A549 (cell line): ENCODE measurements at regions not wholly inside any gene's neighbourhood (a gene's known extent, or its start where the extent isn't known, plus 50 kb on each side); places are given as distances from the start of the nearest gene placed in this dataset.

Experiments used
- ATAC-seq, 2 experiments: fragments of 200-7000 bp in 1 of 2; fragments of >200 bp in 1 of 2; cut with Nextera tagmentation in 1 of 2; cut with Tn5 transposase in 1 of 2; 3 replicates each; pipeline versions ENCODE4 v1.8.0 to v1.9.1; 2018 to 2020; ENCODE audit warnings: mild to moderate bottlenecking in 1 of 2, moderate library complexity in 1 of 2
- CTCF ChIA-PET: fragments of 300-600 bp; sonication (Branson Sonifier 250); formaldehyde crosslinking; extraction: SDS; loops from one replicate; lab custom pipeline; 2021; ENCODE audit warnings: antibody characterized with exemption, inconsistent platforms; lab: Yijun Ruan, JAX
- POLR2A ChIA-PET: fragments of 350-600 bp; formaldehyde crosslinking; extraction: SDS; loops from one replicate; lab custom pipeline; 2021; ENCODE audit warnings: antibody characterized with exemption, inconsistent platforms; lab: Yijun Ruan, JAX
- DNase-seq, 2 experiments: peaks; one replicate each; pipeline versions ENCODE4 v3.0.0 to v3.0.0-alpha.2; 2011 to 2016; ENCODE audit warnings: low read depth in 1 of 2, low spot score in 1 of 2
- FAIRE-seq: peaks from 2 replicates; lab custom pipeline; 2011; peaks lifted over from hg19 to GRCh38; lab: Jason Lieb, UNC
- H3K27ac ChIP-seq, 2 experiments: fragments of >200 bp; sonication (Bioruptor Twin); formaldehyde crosslinking; 3 replicates each; pipeline ENCODE4 v1.5.1; 2016 to 2017
- H3K4me1 ChIP-seq: fragments of >200 bp; sonication (Bioruptor Twin); formaldehyde crosslinking; 3 replicates; pipeline ENCODE4 v1.6.1; 2016
- H3K4me2 ChIP-seq: fragments of >200 bp; sonication (Bioruptor Twin); formaldehyde crosslinking; 3 replicates; pipeline ENCODE4 v1.6.1; 2016
- H3K4me3 ChIP-seq: fragments of >200 bp; sonication (Bioruptor Twin); formaldehyde crosslinking; 3 replicates; pipeline ENCODE4 v1.5.1; 2016
- H3K9me3 ChIP-seq: fragments of >200 bp; sonication (Bioruptor Twin); formaldehyde crosslinking; 3 replicates; pipeline ENCODE4 v1.6.1; 2016
- CBX2 ChIP-seq: fragments of 200-600 bp; sonication (generic); IDR thresholded peaks from 2 replicates; pipeline ENCODE4 v1.6.1; 2016; ENCODE audit warnings: low read depth, mild to moderate bottlenecking, borderline replicate concordance
- CHD2 ChIP-seq: fragments of 150-350 bp; IDR thresholded peaks from 2 replicates; pipeline ENCODE4 v1.6.1; 2014; ENCODE audit warnings: low read length; ENCODE audit not compliant: partially characterized antibody
- CHD4 ChIP-seq: fragments of 200-600 bp; sonication (generic); IDR thresholded peaks from 2 replicates; pipeline ENCODE4 v1.6.1; 2016; ENCODE audit warnings: antibody characterized with exemption, mild to moderate bottlenecking, borderline replicate concordance
- EHF ChIP-seq: fragments of 250-450 bp; sonication (Bioruptor Pico); IDR thresholded peaks from 2 replicates; pipeline ENCODE4 v1.5.0; 2020; ENCODE audit warnings: mild to moderate bottlenecking
- ELK1 ChIP-seq: fragments of 150-350 bp; IDR thresholded peaks from 2 replicates; pipeline ENCODE4 v1.6.1; 2014; ENCODE audit warnings: low read depth, mild to moderate bottlenecking, low read length
- EP300 ChIP-seq, 2 experiments: fragments of >200 bp; sonication (Bioruptor Twin); formaldehyde crosslinking; IDR thresholded peaks; 2 replicates in 1 of 2; 3 replicates in 1 of 2; pipeline ENCODE4 v1.6.1; 2016 to 2017
- FOSB ChIP-seq: fragments of 250-450 bp; sonication (Bioruptor Pico); IDR thresholded peaks from 2 replicates; pipeline ENCODE4 v1.5.0; 2020; ENCODE audit warnings: mild to moderate bottlenecking, moderate library complexity
- FOSL2 ChIP-seq, 2 experiments: fragments of 450-650 bp in 1 of 2; fragments of >200 bp in 1 of 2; sonication (Bioruptor Twin) in 1 of 2; formaldehyde crosslinking; IDR thresholded peaks; 2 replicates each; pipeline versions ENCODE4 v1.5.0 to v1.6.1; 2016 to 2020; ENCODE audit warnings: mild to moderate bottlenecking in 1 of 2, moderate library complexity in 1 of 2
- HES2 ChIP-seq: fragments of >200 bp; sonication (Bioruptor Twin); formaldehyde crosslinking; IDR thresholded peaks from 2 replicates; pipeline ENCODE4 v1.6.1; 2016
- HEYL ChIP-seq: fragments of 250-450 bp; sonication (Bioruptor Pico); IDR thresholded peaks from 2 replicates; pipeline ENCODE4 v1.8.0; 2021; ENCODE audit warnings: mild to moderate bottlenecking, moderate library complexity
- HOXB13 ChIP-seq: fragments of 250-450 bp; sonication (Bioruptor Pico); IDR thresholded peaks from 2 replicates; pipeline ENCODE4 v1.5.0; 2020; ENCODE audit warnings: low read depth, mild to moderate bottlenecking, moderate library complexity
- HOXB5 ChIP-seq: fragments of 250-450 bp; sonication (Bioruptor Pico); IDR thresholded peaks from 2 replicates; pipeline ENCODE4 v1.5.0; 2020; ENCODE audit warnings: mild to moderate bottlenecking, moderate library complexity
- JUN ChIP-seq, 2 experiments: fragments of >200 bp; sonication (Bioruptor Twin); formaldehyde crosslinking; IDR thresholded peaks; 2 replicates in 1 of 2; 3 replicates in 1 of 2; pipeline ENCODE4 v1.6.1; 2016 to 2017
- MAX ChIP-seq: IDR thresholded peaks from 2 replicates; pipeline ENCODE4 v1.6.1; 2012
- NPAS2 ChIP-seq: fragments of 250-450 bp; sonication (Bioruptor Pico); IDR thresholded peaks from 2 replicates; pipeline ENCODE4 v1.8.0; 2022; ENCODE audit warnings: mild to moderate bottlenecking, moderate library complexity, borderline replicate concordance
- PBX3 ChIP-seq: IDR thresholded peaks from 2 replicates; pipeline ENCODE4 v1.6.1; 2012
- POLR2A ChIP-seq: IDR thresholded peaks from 2 replicates; pipeline ENCODE4 v1.6.1; 2012; ENCODE audit warnings: mild to moderate bottlenecking, low read length
- TFCP2L1 ChIP-seq: fragments of 250-450 bp; sonication (Bioruptor Pico); IDR thresholded peaks from 2 replicates; pipeline ENCODE4 v1.5.0; 2021; ENCODE audit warnings: mild to moderate bottlenecking
- TP53 ChIP-seq: fragments of 250-450 bp; sonication (Bioruptor Pico); IDR thresholded peaks from 2 replicates; pipeline ENCODE4 v1.5.0; 2021; ENCODE audit warnings: mild to moderate bottlenecking, moderate library complexity
- USF2 ChIP-seq: fragments of 450-650 bp; IDR thresholded peaks from 2 replicates; pipeline ENCODE4 v1.6.1; 2014; ENCODE audit warnings: antibody characterized with exemption
- WGBS: methylation state at CpG from one replicate; pipeline ENCODE4 v1.1.6; 2017; ENCODE audit errors: missing lambda C conversion rate; 5-methylcytosine and 5-hydroxymethylcytosine counted together

- WGBS: 0% methylated on average over 2 of the region's 2 CpGs
- Histone ChIP-seq H3K9me3 (no peaks in the 10 kb centered on the region), H3K27ac (no peak overlapping the region), H3K4me2 (no peak overlapping the region), H3K4me3 (no peak overlapping the region), H3K4me1 (no peaks in the 10 kb centered on the region)
- ATAC-seq (no peak), DNase-seq (no peak), FAIRE-seq (no peak)
- no peak for TF ChIP-seq POLR2A
- TF ChIP-seq TFCP2L1 (CRISPR knock-in tag): no peak
- TF ChIP-seq EP300 (IDR thresholded peaks at IDR 0.05): no peak
- no peak for TF ChIP-seq CHD4
- ChIA-PET POLR2A (no interaction called here), CTCF (no interaction called here)
Observed at GRCh38 chr13:103803349-103803748, 737.1 kb upstream of the SLC10A2 start.

GRCh38 chr13:103799028-103799427 lies 732.8 kb upstream of the SLC10A2 start:
- H3K4me1 ChIP-seq: no peaks in the 10 kb centered on the region
- no peak for TF ChIP-seq TP53
- TF ChIP-seq FOSB: no peak
- no peak for TF ChIP-seq NPAS2 (CRISPR knock-in tag)
- no peak for TF ChIP-seq TFCP2L1 (CRISPR knock-in tag)
- no peak for TF ChIP-seq JUN (IDR thresholded peaks at IDR 0.05)
- TF ChIP-seq CHD4: no peak
- TF ChIP-seq CHD2: no peak
- TF ChIP-seq PBX3: no peak
- TF ChIP-seq EHF (CRISPR knock-in tag): no peak
- TF ChIP-seq FOSL2 (IDR thresholded peaks at IDR 0.05): no peak
- no peak for TF ChIP-seq FOSL2 (CRISPR knock-in tag; IDR thresholded peaks at IDR 0.05)
- TF ChIP-seq CBX2: no peak
- no peak for TF ChIP-seq HEYL (CRISPR knock-in tag)
- no peak for TF ChIP-seq HES2
- TF ChIP-seq ELK1: no peak
- FAIRE-seq (no peak), DNase-seq (no peak), ATAC-seq (no peak)
- H3K9me3 ChIP-seq: no peaks in the 10 kb centered on the region
- H3K27ac ChIP-seq: no peak overlapping the region
- POLR2A ChIA-PET: no interaction called here
- CTCF ChIA-PET: no interaction called here
- WGBS: 10% methylated on average over 5 of the region's 5 CpGs
- H3K4me3 ChIP-seq: no peak overlapping the region
- H3K4me2 ChIP-seq: no peak overlapping the region

- ATAC-seq: no peak
- ChIA-PET POLR2A (no interaction called here), CTCF (no interaction called here)
- WGBS: 63% methylated on average over 3 of the region's 3 CpGs
- no peak for DNase-seq
- no peak for FAIRE-seq
- Histone ChIP-seq H3K27ac (no peak overlapping the region), H3K4me2 (no peak overlapping the region), H3K4me1 (no peaks in the 10 kb centered on the region), H3K9me3 (no peaks in the 10 kb centered on the region), H3K4me3 (no peak overlapping the region)
- no peak for TF ChIP-seq HOXB5
- no peak for TF ChIP-seq NPAS2 (CRISPR knock-in tag)
- no peak for TF ChIP-seq USF2
- no peak for TF ChIP-seq HES2
- TF ChIP-seq MAX: no peak
- no peak for TF ChIP-seq HOXB13 (CRISPR knock-in tag)
- no peak for TF ChIP-seq FOSB
- no peak for TF ChIP-seq CBX2
- no peak for TF ChIP-seq TP53
- no peak for TF ChIP-seq ELK1
Observed at GRCh38 chr13:103795892-103796478, 729.8 kb upstream of the SLC10A2 start.
